ENCODE measurements at regions not wholly inside any gene's neighbourhood (a gene's known extent, or its start where the extent isn't known, plus 50 kb on each side); places are given as distances from the start of the nearest gene placed in this dataset.
A peak's percentile ranks its signal among the peaks of the same experiment; 100 is the strongest.

DNA sequence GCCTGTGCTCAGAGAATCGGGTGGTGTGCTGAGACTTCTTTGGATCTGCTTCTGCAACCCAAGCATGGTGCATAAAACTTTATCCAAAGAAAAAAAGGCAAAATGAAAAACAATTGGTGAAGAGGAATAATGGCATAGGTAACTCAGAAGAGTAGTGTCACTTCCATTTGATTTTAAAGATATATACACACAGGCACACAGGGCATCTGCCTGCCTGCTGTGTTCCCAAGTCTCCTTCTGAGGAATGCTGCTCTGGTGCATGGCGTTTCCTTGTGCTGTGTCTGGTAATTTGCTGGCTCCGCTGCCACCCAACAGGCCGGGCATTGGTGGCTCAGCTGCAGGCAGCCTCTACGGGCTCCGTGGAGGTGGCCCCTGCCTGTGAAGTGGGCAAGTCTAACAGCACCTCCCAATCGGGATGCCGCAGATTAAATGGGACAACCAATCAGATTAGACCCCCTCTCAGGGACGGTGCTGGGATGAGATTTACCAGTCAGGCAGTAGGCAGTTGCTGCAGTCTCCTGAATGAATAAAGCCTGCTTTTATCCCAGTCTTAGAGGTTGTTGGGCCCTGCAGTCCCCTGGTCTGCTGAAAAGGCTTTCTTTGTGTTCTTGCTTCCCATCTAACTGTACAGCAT lies 253.7 kb upstream of the RASGRP1 start:
- intact Hi-C loops (cut with DNase I): loop anchor here (5.0 kb wide), 2 partner anchors 764 to 939 kb away; partner anchors contain the start of gene THBS1
- peak overlapping the region in 1 of 4 donors; percentile 29 for H3K4me3 ChIP-seq
- no peaks in the 10 kb centered on the region for H3K36me3 ChIP-seq
- H3K27me3 ChIP-seq: no peaks in the 10 kb centered on the region
- H3K27ac ChIP-seq: no peak overlapping the region
- H3K4me1 ChIP-seq: peaks cover 0 to 12% (median 0%) of the 10 kb centered on the region in 3 donors
- TF ChIP-seq POLR2A (IDR thresholded peaks at IDR 0.05): no peak
- TF ChIP-seq, protein P1, sequence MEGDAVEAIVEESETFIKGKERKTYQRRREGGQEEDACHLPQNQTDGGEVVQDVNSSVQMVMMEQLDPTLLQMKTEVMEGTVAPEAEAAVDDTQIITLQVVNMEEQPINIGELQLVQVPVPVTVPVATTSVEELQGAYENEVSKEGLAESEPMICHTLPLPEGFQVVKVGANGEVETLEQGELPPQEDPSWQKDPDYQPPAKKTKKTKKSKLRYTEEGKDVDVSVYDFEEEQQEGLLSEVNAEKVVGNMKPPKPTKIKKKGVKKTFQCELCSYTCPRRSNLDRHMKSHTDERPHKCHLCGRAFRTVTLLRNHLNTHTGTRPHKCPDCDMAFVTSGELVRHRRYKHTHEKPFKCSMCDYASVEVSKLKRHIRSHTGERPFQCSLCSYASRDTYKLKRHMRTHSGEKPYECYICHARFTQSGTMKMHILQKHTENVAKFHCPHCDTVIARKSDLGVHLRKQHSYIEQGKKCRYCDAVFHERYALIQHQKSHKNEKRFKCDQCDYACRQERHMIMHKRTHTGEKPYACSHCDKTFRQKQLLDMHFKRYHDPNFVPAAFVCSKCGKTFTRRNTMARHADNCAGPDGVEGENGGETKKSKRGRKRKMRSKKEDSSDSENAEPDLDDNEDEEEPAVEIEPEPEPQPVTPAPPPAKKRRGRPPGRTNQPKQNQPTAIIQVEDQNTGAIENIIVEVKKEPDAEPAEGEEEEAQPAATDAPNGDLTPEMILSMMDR (IDR thresholded peaks at IDR 0.05): no peak
- 64 to 76% methylated on average over 4 to 5 of the region's 9 CpGs for WGBS, 2 donors
- no peaks in the 10 kb centered on the region for H3K9me3 ChIP-seq
- DNase-seq: no peak

DNA sequence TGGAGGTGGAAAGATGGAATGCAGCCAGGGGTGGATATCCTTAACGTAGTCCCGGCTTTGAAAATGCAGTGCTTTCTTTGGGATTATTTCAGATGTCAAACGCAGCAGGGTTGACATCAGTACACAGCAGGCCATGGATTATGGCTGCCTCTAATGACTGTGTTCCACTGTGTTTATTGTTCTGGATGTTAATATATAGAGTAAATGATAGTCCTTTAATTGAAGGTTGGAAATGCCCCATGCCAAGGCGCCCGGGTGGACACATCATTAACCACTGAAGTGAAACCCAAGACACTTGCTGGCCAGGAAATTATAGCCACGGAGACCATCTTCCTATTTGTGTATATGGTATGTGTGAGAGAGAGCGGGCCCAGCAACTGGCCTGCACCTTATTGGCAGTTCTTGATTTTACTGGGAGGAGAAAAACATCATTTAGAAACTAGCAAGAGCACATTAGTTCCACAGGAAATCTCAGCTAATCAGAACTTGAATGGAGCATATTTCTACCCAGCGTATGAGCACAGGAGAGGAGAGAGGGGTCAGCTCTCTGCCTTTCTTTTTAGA lies 254.9 kb upstream of the RASGRP1 start:
- Histone ChIP-seq H3K4me1 (peaks cover 0 to 12% (median 0%) of the 10 kb centered on the region in 3 donors), H3K36me3 (no peaks in the 10 kb centered on the region), H3K4me3 (no peak overlapping the region), H3K27ac (no peak overlapping the region), H3K9me3 (no peaks in the 10 kb centered on the region), H3K27me3 (no peaks in the 10 kb centered on the region)
- TF ChIP-seq POLR2A (IDR thresholded peaks at IDR 0.05): no peak
- TF ChIP-seq, protein P1 (IDR thresholded peaks at IDR 0.05): no peak
- intact Hi-C loops (cut with DNase I): loop anchor here (5.0 kb wide), 2 partner anchors 763 to 938 kb away; partner anchors contain the start of gene THBS1
- no peak for DNase-seq
- 71 to 74% methylated on average over 8 of the region's 8 CpGs for WGBS, 2 donors

DNA sequence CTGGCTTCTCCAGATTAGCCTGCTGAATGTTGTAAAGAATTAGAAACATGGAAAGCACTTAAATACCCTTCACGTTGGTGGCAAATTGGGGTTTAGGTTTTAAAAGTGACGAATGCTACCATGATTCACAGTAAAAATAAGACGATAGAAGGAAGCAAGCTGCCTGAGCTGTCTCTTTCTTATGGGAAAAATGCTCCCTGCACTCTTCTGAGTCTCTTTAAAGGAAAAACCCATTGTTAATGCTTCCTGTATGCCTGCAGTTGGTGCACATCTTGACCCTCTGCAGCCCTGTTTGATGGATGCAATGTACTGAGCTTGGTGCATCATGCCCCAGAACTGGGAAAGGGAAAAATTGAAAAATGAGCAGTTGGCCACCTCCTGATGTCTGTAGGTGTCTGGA lies 258.6 kb upstream of the RASGRP1 start:
- 64 to 83% methylated on average over 3 of the region's 3 CpGs for WGBS, 2 donors
- no peaks in the 10 kb centered on the region for H3K27me3 ChIP-seq
- H3K27ac ChIP-seq: no peak overlapping the region
- no peaks in the 10 kb centered on the region for H3K9me3 ChIP-seq
- H3K4me1 ChIP-seq: peaks cover 0 to 3% (median 0%) of the 10 kb centered on the region in 3 donors
- no peak for TF ChIP-seq POLR2A (IDR thresholded peaks at IDR 0.05)
- TF ChIP-seq, protein P1 (IDR thresholded peaks at IDR 0.05): no peak
- no peaks in the 10 kb centered on the region for H3K36me3 ChIP-seq
- DNase-seq: no peak
- intact Hi-C loops (cut with DNase I): no loop called here
- no peak overlapping the region for H3K4me3 ChIP-seq

DNA sequence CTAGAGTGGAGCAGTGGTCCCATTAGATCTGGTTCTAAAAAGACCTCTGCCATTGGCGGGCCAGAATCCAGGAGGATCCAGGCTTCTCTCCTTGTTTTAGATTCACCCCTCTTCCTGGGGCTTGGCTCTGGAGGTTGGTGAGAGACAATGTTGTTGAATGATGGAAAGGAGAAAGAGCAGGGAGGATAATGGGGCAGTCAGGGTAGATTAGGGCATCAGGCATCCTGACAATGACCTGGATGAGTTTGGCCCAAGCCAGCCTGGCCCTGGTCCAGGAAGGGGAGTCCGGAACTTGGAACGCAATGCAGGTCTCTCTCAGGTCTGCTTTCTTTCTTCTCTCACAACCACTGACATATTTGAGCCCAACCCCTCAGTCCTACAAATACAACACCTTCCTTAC lies 260.1 kb upstream of the RASGRP1 start:
- WGBS, 2 donors: 77 to 88% methylated on average over 3 of the region's 3 CpGs
- Histone ChIP-seq H3K27me3 (no peaks in the 10 kb centered on the region), H3K36me3 (no peaks in the 10 kb centered on the region), H3K4me1 (no peaks in the 10 kb centered on the region), H3K9me3 (no peaks in the 10 kb centered on the region), H3K27ac (no peak overlapping the region), H3K4me3 (no peak overlapping the region)
- no peak for DNase-seq
- intact Hi-C loops (cut with DNase I): no loop called here
- TF ChIP-seq, protein P1 (IDR thresholded peaks at IDR 0.05): no peak
- no peak for TF ChIP-seq POLR2A (IDR thresholded peaks at IDR 0.05)

DNA sequence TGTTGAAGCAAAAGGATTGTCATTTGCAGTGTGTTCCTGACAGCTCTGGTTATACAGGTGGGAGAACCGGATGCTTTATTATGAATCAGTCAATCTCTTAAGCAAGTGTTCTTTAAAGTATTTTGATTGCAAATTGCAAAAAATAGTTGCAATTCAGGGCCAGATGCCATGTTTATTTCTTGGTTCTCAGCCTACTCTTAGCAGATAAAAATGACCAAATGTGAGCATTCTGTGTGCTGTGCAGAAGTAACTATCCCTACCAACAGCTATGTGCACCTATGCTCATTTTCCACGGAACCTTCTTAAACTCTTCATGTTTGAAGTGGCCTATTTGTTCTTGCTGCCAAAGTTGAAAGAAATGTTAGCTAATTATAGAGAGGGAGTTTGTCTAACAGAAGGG lies 262.3 kb upstream of the RASGRP1 start:
- DNase-seq: no peak
- intact Hi-C loops (cut with DNase I): no loop called here
- 64 to 71% methylated on average over 2 of the region's 2 CpGs for WGBS, 2 donors

More for the DNA sequence above, 262.3 kb upstream of the RASGRP1 start:
- Histone ChIP-seq H3K27me3 (no peaks in the 10 kb centered on the region), H3K9me3 (no peaks in the 10 kb centered on the region), H3K4me1 (no peaks in the 10 kb centered on the region), H3K4me3 (no peak overlapping the region), H3K27ac (no peak overlapping the region), H3K36me3 (no peaks in the 10 kb centered on the region)
- no peak for TF ChIP-seq POLR2A (IDR thresholded peaks at IDR 0.05)

Data from esophagus squamous epithelium (tissue), 5 donors.